Neutrophil (primary cell): ENCODE measurements at regions not wholly inside any gene's neighbourhood (a gene's known extent, or its start where the extent isn't known, plus 50 kb on each side); places are given as distances from the start of the nearest gene placed in this dataset.

ENCODE experiments used
- H3K27ac ChIP-seq: fragments of 200-600 bp; sonication (generic); 2 replicates; pipeline ENCODE4 v1.5.1; 2016; ENCODE audit warnings: mild to moderate bottlenecking, moderate library complexity
- H3K27me3 ChIP-seq: fragments of 200-600 bp; sonication (generic); 2 replicates; pipeline ENCODE4 v1.6.0; 2016; ENCODE audit warnings: mild to moderate bottlenecking
- H3K36me3 ChIP-seq: fragments of 200-600 bp; sonication (generic); 2 replicates; pipeline ENCODE4 v1.5.1; 2017
- H3K4me1 ChIP-seq, 2 experiments: fragments of 200-600 bp in 1 of 2; sonication (generic) in 1 of 2; 1 replicate in 1 of 2; 2 replicates in 1 of 2; pipeline versions ENCODE4 v1.5.1 to v1.6.1; 2013 to 2016; ENCODE audit warnings: low read depth in 1 of 2, low read length in 1 of 2, mild to moderate bottlenecking in 1 of 2, moderate library complexity in 1 of 2; ENCODE audit not compliant: control insufficient read depth in 1 of 2, insufficient read depth in 1 of 2
- H3K4me3 ChIP-seq, 2 experiments: fragments of 200-600 bp in 1 of 2; sonication (generic) in 1 of 2; 1 replicate in 1 of 2; 2 replicates in 1 of 2; pipeline ENCODE4 v1.5.1; 2013 to 2016; ENCODE audit warnings: low read depth in 1 of 2, low read length in 1 of 2, mild to moderate bottlenecking in 1 of 2, moderate library complexity in 1 of 2
- H3K9me3 ChIP-seq: fragments of 200-600 bp; sonication (generic); 2 replicates; pipeline ENCODE4 v1.5.1; 2016
- TF ChIP-seq, protein P1 (sequence below): fragments of 200-600 bp; sonication (generic); IDR thresholded peaks from 2 replicates; pipeline ENCODE4 v1.5.1; 2016; ENCODE audit warnings: antibody characterized with exemption

DNA sequence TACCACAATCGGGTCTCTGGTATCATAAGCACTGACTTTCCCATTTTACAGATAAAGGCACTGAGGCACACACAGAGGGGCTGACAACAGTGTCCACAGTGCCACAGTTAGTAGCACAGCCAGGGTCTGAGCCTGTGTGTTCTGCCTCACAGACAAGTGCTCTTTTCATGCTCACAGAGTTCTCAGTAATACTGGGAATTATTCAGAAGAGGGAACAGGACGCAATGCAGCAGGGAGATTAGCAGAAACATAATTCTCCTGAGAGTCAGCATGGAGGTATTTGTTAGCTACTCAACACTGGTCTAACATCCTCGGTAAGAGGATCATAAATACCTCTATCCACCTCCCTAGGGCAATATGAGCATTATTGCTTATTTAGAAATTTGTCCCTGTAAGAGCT is 219.3 kb upstream of the EEA1 start:
- Histone ChIP-seq H3K4me1 (peaks cover 14 to 15% of the 10 kb centered on the region in 2 experiments), H3K9me3 (no peaks in the 10 kb centered on the region), H3K4me3 (no peak overlapping the region), H3K27ac (no peak overlapping the region), H3K36me3 (no peaks in the 10 kb centered on the region), H3K27me3 (no peaks in the 10 kb centered on the region)
- TF ChIP-seq, protein P1, sequence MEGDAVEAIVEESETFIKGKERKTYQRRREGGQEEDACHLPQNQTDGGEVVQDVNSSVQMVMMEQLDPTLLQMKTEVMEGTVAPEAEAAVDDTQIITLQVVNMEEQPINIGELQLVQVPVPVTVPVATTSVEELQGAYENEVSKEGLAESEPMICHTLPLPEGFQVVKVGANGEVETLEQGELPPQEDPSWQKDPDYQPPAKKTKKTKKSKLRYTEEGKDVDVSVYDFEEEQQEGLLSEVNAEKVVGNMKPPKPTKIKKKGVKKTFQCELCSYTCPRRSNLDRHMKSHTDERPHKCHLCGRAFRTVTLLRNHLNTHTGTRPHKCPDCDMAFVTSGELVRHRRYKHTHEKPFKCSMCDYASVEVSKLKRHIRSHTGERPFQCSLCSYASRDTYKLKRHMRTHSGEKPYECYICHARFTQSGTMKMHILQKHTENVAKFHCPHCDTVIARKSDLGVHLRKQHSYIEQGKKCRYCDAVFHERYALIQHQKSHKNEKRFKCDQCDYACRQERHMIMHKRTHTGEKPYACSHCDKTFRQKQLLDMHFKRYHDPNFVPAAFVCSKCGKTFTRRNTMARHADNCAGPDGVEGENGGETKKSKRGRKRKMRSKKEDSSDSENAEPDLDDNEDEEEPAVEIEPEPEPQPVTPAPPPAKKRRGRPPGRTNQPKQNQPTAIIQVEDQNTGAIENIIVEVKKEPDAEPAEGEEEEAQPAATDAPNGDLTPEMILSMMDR = no peak

DNA sequence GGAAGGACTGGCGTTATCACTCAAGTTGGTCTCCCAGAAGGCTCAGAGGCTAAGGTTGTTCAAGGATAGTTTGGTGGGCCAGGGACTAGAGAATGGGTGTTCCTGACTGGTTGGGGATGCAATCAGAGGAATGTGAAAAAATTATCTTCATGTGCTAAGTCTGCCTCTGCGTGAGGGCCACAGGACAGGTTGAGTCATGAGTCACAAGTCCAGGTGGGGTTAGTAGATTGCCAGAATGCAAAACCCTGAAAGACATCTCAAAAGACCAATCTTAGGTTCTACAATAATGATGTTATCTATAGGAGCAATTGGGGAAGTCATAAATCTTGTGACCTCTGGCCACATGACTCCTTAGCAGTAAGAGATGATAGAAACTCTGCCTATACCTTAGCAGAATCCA is 220.1 kb upstream of the EEA1 start:
- Histone ChIP-seq H3K27ac (no peak overlapping the region), H3K9me3 (no peaks in the 10 kb centered on the region), H3K4me1 (peaks cover 14 to 15% of the 10 kb centered on the region in 2 experiments), H3K27me3 (no peaks in the 10 kb centered on the region), H3K36me3 (no peaks in the 10 kb centered on the region), H3K4me3 (no peak overlapping the region)
- TF ChIP-seq, protein P1 = no peak

DNA sequence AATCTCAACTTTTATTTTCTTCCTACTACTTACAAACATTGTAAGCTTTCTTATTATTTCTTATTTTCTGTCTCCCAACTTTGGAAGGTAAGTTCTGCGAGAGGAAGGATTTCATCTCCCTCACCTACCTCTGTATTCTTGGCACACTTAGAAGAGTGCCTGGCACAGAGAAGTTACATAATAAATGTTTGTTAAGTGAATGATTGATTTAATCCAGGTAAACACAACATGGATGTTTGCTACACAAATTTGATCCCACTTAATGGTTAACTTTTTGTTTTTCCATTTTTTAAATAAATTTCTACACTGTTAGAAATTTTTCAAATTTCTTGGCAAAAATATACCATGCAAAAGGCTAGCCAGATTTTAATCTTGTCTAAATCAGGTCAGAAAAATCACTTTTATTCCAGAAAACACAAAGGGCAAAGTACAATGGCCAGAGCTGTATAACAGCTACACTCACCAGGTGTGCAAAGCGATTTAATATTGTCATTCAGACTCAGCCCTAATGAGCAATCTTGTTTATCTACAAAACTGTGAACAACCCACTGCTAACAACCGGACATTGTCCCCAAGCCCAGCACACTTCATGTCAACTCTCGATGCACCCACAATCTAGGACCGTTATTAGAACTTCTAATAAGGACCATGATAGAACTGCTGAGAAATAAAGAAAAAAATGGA is 222.1 kb upstream of the EEA1 start:
- no peaks in the 10 kb centered on the region for H3K27me3 ChIP-seq
- H3K9me3 ChIP-seq = no peaks in the 10 kb centered on the region
- no peak overlapping the region for H3K27ac ChIP-seq
- peaks cover 10 to 11% of the 10 kb centered on the region in 2 experiments for H3K4me1 ChIP-seq
- H3K4me3 ChIP-seq = no peak overlapping the region
- TF ChIP-seq, protein P1 = no peak
- H3K36me3 ChIP-seq = no peaks in the 10 kb centered on the region

DNA sequence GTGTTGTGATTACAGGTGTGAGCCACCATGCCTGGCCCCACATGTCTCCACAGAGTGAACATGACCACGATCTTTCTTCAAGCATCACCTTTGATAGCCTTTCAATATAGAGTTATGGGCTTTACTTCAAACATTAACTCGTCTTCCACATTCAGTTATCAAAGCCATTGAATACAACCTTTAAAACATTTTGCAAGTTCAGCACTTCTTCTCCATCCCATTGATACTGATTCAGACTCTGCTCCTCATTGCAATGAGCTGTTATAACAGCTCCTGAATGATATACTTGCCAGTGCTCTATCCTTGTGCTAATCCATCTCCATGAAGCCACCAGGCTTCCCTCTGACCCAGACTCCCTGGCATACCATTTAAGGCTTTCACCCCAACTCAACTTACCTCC is 223.5 kb upstream of the EEA1 start:
- H3K9me3 ChIP-seq = no peaks in the 10 kb centered on the region
- H3K4me1 ChIP-seq = no peaks in the 10 kb centered on the region
- no peaks in the 10 kb centered on the region for H3K27me3 ChIP-seq
- H3K27ac ChIP-seq = no peak overlapping the region
- no peaks in the 10 kb centered on the region for H3K36me3 ChIP-seq
- TF ChIP-seq, protein P1 = no peak
- H3K4me3 ChIP-seq = no peak overlapping the region

- H3K27ac ChIP-seq = no peak overlapping the region
- no peaks in the 10 kb centered on the region for H3K9me3 ChIP-seq
- H3K4me1 ChIP-seq = no peaks in the 10 kb centered on the region
- no peaks in the 10 kb centered on the region for H3K27me3 ChIP-seq
- no peak overlapping the region for H3K4me3 ChIP-seq
- TF ChIP-seq, protein P1 = no peak
- H3K36me3 ChIP-seq = no peaks in the 10 kb centered on the region
Observed at GRCh38 chr12:93153321-93153720, 224.2 kb upstream of the EEA1 start.
